ENCODE measurements at regions not wholly inside any gene's neighbourhood (a gene's known extent, or its start where the extent isn't known, plus 50 kb on each side); places are given as distances from the start of the nearest gene placed in this dataset.

DNA sequence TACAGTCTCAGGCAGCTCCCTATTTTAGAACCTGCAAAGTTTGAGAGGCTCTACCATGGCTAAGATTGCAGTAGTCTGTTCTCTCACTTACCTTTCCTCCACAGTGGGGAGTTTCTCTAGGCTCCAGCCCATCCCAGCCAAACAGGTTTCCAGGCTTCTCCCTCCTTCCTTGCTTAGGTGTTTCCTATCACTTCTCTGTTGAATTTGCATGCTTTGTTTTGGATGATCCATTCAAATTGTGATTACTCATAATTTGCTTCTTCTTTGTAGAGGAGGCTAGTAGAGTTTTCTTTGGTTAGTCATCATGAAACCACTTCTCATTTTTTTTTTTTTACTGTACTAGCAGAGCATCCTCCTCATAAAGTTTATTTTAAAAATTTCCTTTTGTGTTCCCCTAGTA lies 1242.2 kb upstream of the MIR17HG start:
- TF ChIP-seq CTCF (IDR thresholded peaks at IDR 0.05; ENCODE audit: low read depth, low read length): no peak
- no peak overlapping the region for H3K4me3 ChIP-seq (ENCODE audit: low read depth, low read length)
- in situ Hi-C loops (cut with HindIII; ENCODE audit: low sequenced_read_pairs): no loop called here
- DNase-seq (ENCODE audit: low read depth, low spot score): peak; percentile 59

GRCh38 chr13:90105849-90106496 lies 1241.5 kb upstream of the MIR17HG start:
- TF ChIP-seq CTCF (IDR thresholded peaks at IDR 0.05; ENCODE audit: low read depth, low read length): no peak
- in situ Hi-C loops (cut with HindIII; ENCODE audit: low sequenced_read_pairs): no loop called here
- no peak for DNase-seq (ENCODE audit: low read depth, low spot score)
- H3K4me3 ChIP-seq (ENCODE audit: low read depth, low read length): no peak overlapping the region

- no peak for TF ChIP-seq CTCF (IDR thresholded peaks at IDR 0.05; ENCODE audit: low read depth, low read length)
- H3K4me3 ChIP-seq (ENCODE audit: low read depth, low read length): no peak overlapping the region
- no peak for DNase-seq (ENCODE audit: low read depth, low spot score)
- in situ Hi-C loops (cut with HindIII; ENCODE audit: low sequenced_read_pairs): no loop called here
These were observed 1239.8 kb upstream of the MIR17HG start for GRCh38 chr13:90107661-90108060.

DNA sequence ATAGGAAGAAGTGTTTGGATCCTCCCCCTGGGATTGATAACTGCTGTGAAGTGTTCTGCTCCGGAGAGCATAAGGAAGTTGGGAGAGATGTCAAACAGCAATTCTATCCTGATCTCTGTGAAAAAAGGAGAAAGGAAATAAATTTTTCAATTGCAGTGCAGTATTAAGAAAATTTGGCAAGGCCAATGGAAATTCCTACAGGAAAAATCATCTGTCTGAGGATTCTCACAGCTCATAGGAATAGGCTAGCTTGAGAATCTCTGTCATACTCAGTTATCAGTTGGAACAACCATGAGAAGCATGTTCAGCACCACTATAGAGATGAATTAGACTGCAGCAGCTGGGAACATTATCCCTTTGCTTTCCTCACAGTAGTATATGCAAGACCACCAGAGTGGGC lies 1238.9 kb upstream of the MIR17HG start:
- in situ Hi-C loops (cut with HindIII; ENCODE audit: low sequenced_read_pairs): no loop called here
- TF ChIP-seq CTCF (IDR thresholded peaks at IDR 0.05; ENCODE audit: low read depth, low read length): no peak

GRCh38 chr13:90116121-90116520 lies 1231.4 kb upstream of the MIR17HG start:
- no peak for DNase-seq (ENCODE audit: low read depth, low spot score)
- in situ Hi-C loops (cut with HindIII; ENCODE audit: low sequenced_read_pairs): no loop called here
- H3K4me3 ChIP-seq (ENCODE audit: low read depth, low read length): no peak overlapping the region
- no peak for TF ChIP-seq CTCF (IDR thresholded peaks at IDR 0.05; ENCODE audit: low read depth, low read length)

More for the DNA sequence above, 1238.9 kb upstream of the MIR17HG start:
- no peak overlapping the region for H3K4me3 ChIP-seq (ENCODE audit: low read depth, low read length)
- no peak for DNase-seq (ENCODE audit: low read depth, low spot score)

GRCh38 chr13:90118467-90119071 lies 1228.9 kb upstream of the MIR17HG start:
- no peak for DNase-seq (ENCODE audit: low read depth, low spot score)
- no peak overlapping the region for H3K4me3 ChIP-seq (ENCODE audit: low read depth, low read length)
- in situ Hi-C loops (cut with HindIII; ENCODE audit: low sequenced_read_pairs): no loop called here
- TF ChIP-seq CTCF (IDR thresholded peaks at IDR 0.05; ENCODE audit: low read depth, low read length): no peak

Measured in astrocyte of the spinal cord (primary cell).